Upper lobe of left lung (tissue), 6 donors: ENCODE measurements at regions not wholly inside any gene's neighbourhood (a gene's known extent, or its start where the extent isn't known, plus 50 kb on each side); places are given as distances from the start of the nearest gene placed in this dataset.
"Not testable (repeated sequence)": the region's sequence is repeated elsewhere in the genome, so short reads cannot be mapped to it uniquely, and the experiment has no call there.

Source experiments
- ATAC-seq, 2 donors: fragments of 200-7000 bp; cut with Tn5 transposase; one replicate each; pipeline ENCODE4 v1.9.1; 2022; ENCODE audit warnings: mild to moderate bottlenecking in 2 of 2, moderate library complexity in 2 of 2; ENCODE audit not compliant: low FRiP score in 2 of 2
- DNase-seq, 2 donors: peaks; one replicate each; pipeline ENCODE4 v3.0.0-alpha.2; 2019 to 2020
- H3K27ac ChIP-seq, 4 donors: fragments of 200-600 bp; sonication (generic); one replicate each; pipeline ENCODE4 v1.5.1; 2016 to 2019
- H3K27me3 ChIP-seq, 4 donors: fragments of 200-600 bp; sonication (generic); one replicate each; pipeline ENCODE4 v1.5.1; 2017 to 2019
- H3K36me3 ChIP-seq, 4 donors: fragments of 200-600 bp; sonication (generic); one replicate each; pipeline ENCODE4 v1.5.1; 2016 to 2019
- H3K4me1 ChIP-seq, 4 donors: fragments of 200-600 bp; sonication (generic); one replicate each; pipeline ENCODE4 v1.5.1; 2018 to 2019
- H3K4me3 ChIP-seq, 4 donors: fragments of 200-600 bp; sonication (generic); one replicate each; pipeline ENCODE4 v1.5.1; 2017 to 2019; ENCODE audit warnings: mild to moderate bottlenecking in 2 of 4, moderate library complexity in 1 of 4
- H3K9me3 ChIP-seq, 4 donors: fragments of 200-600 bp; sonication (generic); one replicate each; pipeline ENCODE4 v1.5.1; 2018 to 2019
- EP300 ChIP-seq, 4 donors: sonication (generic); formaldehyde crosslinking; IDR thresholded peaks; one replicate each; pipeline ENCODE4 v1.5.1; 2017; ENCODE audit warnings: antibody characterized with exemption in 4 of 4, control low read depth in 2 of 4
- POLR2A ChIP-seq, 4 donors: fragments of 450-650 bp; IDR thresholded peaks; one replicate each; pipeline ENCODE4 v1.5.1; 2016 to 2017; ENCODE audit warnings: antibody characterized with exemption in 4 of 4, mild to moderate bottlenecking in 2 of 4
- POLR2AphosphoS5 ChIP-seq, 2 donors: sonication (generic); formaldehyde crosslinking; IDR thresholded peaks; one replicate each; pipeline ENCODE4 v1.5.1; 2017; ENCODE audit warnings: antibody characterized with exemption in 2 of 2
- WGBS, 2 donors: methylation state at CpG; one replicate each; pipeline ENCODE4 v1.1.5; 2017 to 2018; 5-methylcytosine and 5-hydroxymethylcytosine counted together
- TF ChIP-seq, protein P1 (sequence below), 6 experiments: fragments of 450-650 bp in 4 of 6; fragments of 200-600 bp in 2 of 6; sonication (generic) in 2 of 6; IDR thresholded peaks; one replicate each; pipeline ENCODE4 v1.5.1; 2016 to 2019; ENCODE audit warnings: antibody characterized with exemption in 6 of 6
- donor health status: DM: no; HTN: no; CAD: no; lungs with moderate emphysema.
- donor health status: DM: no; HTN: yes; CAD: no; lungs with severe emphysema.

DNA sequence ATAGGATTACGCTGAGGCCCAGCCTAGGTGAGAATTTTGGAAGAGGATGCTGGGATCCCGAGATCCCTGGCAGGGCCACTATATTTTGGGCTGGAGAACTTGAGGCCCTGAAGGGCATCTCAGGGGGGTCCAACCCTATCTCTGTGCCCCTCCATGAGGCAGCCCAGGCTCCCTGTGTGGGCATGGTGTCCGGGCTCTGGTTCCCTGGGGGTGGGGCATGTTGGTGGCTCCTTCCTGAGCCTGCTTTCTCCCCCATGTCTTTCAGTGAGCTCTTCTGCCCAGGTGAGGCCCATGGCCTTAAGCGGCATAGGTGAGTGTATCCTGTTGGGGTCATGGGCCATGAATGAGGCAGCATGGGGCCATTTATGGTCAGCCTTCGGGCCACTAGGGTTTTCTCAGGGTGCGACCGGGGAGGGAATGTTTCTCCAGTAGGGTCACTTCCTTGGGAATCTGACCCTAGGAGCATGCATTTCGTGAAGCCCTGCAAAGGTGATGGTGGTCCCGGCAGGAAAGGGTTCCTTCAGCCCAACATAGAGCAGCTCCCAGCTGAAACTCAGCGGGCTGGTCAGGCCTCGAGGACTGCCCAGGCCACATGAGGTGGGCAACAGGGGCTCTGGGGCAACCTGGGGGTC, 191.3 kb downstream of the UBE3A start:
- peaks cover 0 to 82% (median 11%) of the 10 kb centered on the region in 4 donors for H3K9me3 ChIP-seq
- H3K4me1 ChIP-seq = no peaks in the 10 kb centered on the region
- ATAC-seq (no peak), DNase-seq (no peak)
- H3K4me3 ChIP-seq = no peak overlapping the region
- TF ChIP-seq EP300 (IDR thresholded peaks at IDR 0.05) = no peak
- TF ChIP-seq POLR2A (IDR thresholded peaks at IDR 0.05) = no peak
- TF ChIP-seq, protein P1, sequence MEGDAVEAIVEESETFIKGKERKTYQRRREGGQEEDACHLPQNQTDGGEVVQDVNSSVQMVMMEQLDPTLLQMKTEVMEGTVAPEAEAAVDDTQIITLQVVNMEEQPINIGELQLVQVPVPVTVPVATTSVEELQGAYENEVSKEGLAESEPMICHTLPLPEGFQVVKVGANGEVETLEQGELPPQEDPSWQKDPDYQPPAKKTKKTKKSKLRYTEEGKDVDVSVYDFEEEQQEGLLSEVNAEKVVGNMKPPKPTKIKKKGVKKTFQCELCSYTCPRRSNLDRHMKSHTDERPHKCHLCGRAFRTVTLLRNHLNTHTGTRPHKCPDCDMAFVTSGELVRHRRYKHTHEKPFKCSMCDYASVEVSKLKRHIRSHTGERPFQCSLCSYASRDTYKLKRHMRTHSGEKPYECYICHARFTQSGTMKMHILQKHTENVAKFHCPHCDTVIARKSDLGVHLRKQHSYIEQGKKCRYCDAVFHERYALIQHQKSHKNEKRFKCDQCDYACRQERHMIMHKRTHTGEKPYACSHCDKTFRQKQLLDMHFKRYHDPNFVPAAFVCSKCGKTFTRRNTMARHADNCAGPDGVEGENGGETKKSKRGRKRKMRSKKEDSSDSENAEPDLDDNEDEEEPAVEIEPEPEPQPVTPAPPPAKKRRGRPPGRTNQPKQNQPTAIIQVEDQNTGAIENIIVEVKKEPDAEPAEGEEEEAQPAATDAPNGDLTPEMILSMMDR (IDR thresholded peaks at IDR 0.05) = no peak
- no peak for TF ChIP-seq POLR2AphosphoS5 (IDR thresholded peaks at IDR 0.05)
- H3K27ac ChIP-seq = no peak overlapping the region
- no peaks in the 10 kb centered on the region for H3K27me3 ChIP-seq
- WGBS, 2 donors = 80 to 93% methylated on average over 1 to 9 of the region's 11 CpGs
- no peaks in the 10 kb centered on the region for H3K36me3 ChIP-seq

DNA sequence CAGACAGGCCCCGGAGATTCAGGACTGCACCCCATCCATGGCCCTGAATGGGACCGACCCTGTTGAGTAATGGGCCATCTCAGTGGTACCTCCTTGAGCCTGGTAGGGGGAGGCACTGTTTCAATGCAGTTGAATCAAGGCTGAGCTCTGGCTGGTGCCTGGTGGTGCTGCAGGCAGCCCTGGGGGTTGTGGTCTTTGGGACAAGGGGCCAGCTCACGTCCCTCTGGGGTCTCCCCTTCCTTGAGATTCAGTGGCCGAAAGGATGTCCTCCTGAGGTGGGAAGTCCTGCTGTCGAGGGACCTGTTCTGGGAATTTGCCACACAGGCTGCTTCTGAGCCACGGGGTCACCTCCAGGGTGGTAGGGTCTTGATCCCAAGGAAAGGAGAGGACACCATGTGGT, 190.7 kb downstream of the UBE3A start:
- not testable (repeated sequence) for H3K4me3 ChIP-seq, H3K36me3 ChIP-seq, H3K4me1 ChIP-seq, ATAC-seq, DNase-seq, H3K27me3 ChIP-seq, H3K27ac ChIP-seq
- 84% methylated on average over 4 of the region's 6 CpGs; no CpG with 5 or more reads in 1 of the 2 donors for WGBS, 2 donors
- peaks cover 0 to 80% (median 12%) of the 10 kb centered on the region in 4 donors for H3K9me3 ChIP-seq

DNA sequence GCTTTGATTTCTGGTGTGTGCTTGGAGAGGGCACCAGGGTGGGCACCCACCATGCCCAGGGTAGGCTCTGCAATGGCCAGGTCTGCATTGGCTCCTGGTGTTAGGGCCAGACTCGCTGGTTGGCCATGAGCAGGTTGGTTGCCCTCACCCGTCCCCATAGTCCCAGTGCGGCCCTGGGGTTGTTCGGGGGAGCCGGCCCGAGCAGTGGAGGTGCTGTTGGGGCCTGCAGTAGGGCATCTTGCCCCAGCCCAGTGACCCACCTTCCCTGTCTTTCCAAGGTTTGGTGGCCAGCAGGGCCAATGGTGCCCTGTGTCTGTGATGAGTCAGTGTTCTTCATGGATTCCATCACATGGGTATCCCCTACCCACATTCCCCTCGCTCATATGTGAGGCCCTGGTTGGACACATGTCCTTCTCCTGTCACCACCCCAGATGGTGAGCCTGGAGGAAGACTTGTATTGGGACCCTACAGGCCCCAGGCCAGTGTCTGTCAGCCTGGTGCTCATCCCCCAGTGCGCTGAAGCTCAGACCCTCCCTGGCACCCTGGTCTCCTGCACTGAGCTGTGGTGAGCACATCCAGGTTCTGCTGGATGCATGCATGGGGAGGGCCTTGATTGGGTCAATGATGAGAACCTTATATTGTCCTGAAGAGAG, 190.1 kb downstream of the UBE3A start:
- peaks cover 0 to 80% (median 13%) of the 10 kb centered on the region in 4 donors for H3K9me3 ChIP-seq
- TF ChIP-seq POLR2AphosphoS5 (IDR thresholded peaks at IDR 0.05) (no peak), EP300 (IDR thresholded peaks at IDR 0.05) (no peak), POLR2A (IDR thresholded peaks at IDR 0.05) (no peak)
- TF ChIP-seq, protein P1 (IDR thresholded peaks at IDR 0.05) = no peak
- H3K27ac ChIP-seq = no peak overlapping the region
- DNase-seq (peak in 1 of 2 donors; percentile 13), ATAC-seq (no peak)
- WGBS, 2 donors = 79 to 86% methylated on average over 6 to 8 of the region's 8 CpGs
- H3K4me3 ChIP-seq = no peak overlapping the region
- no peaks in the 10 kb centered on the region for H3K36me3 ChIP-seq
- H3K27me3 ChIP-seq = no peaks in the 10 kb centered on the region
- H3K4me1 ChIP-seq = no peaks in the 10 kb centered on the region

DNA sequence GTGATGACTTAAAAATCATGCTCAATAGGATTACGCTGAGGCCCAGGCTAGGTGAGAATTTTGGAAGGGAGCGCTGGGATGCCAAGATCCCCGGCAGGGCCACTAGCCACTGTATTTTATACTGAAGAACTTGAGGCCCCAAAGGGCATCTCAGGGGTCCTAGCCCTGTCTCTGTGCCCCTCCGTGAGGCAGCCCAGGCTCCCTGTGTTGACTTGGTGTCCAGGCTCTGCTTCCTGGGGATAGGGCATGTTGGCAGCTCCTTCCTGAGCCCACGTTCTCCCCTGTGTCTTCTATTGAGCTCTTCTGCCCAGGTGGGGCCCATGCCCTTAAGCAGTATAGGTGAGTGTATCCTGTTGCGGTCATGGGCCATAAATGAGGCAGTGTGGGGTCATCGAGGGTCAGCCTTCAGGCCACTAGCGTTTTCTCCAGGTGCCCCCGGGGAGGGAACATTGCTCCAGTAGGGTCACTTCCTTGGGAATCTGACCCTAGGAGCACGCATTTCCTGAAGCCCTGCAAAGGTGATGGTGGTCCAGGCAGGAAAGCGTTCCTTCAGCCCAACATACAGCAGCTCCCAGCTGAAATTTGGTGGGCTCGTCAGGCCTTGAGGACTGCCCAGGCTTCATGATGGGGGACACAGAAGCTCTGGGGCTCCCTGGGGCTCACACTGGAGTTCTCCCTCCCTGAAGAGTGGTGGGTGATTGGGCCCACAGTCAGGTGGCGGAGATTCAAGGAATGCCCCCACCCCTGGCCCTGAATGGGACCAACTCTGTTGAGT, 189.4 kb downstream of the UBE3A start:
- H3K36me3 ChIP-seq = no peaks in the 10 kb centered on the region
- H3K9me3 ChIP-seq = peaks cover 0 to 84% (median 13%) of the 10 kb centered on the region in 4 donors
- no peaks in the 10 kb centered on the region for H3K4me1 ChIP-seq
- H3K4me3 ChIP-seq = no peak overlapping the region
- TF ChIP-seq, protein P1 (IDR thresholded peaks at IDR 0.05) = no peak
- TF ChIP-seq POLR2A (IDR thresholded peaks at IDR 0.05) (no peak), EP300 (IDR thresholded peaks at IDR 0.05) (no peak), POLR2AphosphoS5 (IDR thresholded peaks at IDR 0.05) (no peak)
- ATAC-seq = no peak
- no peak overlapping the region for H3K27ac ChIP-seq
- WGBS, 2 donors = 82% methylated on average over 8 to 13 of the region's 13 CpGs
- DNase-seq = no peak
- H3K27me3 ChIP-seq = no peaks in the 10 kb centered on the region

DNA sequence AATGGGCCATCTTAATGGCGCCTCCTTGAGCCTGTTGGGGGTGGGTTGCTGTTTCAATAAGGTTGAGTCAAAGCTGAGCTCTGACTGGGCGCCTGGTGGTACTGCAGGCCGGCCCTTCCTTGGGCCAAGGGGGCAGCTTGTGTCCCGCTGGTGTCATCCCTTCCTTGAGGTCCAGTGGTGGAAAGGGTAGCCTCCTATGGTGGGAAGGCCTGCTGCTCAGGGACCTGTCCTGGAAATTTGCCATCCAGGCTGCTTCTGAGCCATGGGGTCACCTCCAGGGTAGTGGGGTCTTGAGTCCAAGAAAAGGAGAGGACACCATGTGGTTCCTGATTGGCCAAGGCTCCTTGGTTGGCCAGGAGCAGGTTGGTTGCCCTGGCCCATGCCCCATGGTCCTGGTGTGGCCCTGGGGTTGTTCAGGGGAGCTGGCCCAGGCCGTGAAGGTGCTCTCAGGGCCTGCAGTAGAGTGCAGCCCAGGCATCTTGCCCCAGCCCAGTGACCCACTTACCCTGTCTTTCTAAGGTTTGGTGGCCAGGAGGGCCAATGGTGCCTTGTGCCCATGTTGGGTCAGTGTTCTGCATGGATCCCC, 188.7 kb downstream of the UBE3A start:
- H3K27ac ChIP-seq = no peak overlapping the region
- DNase-seq (no peak), ATAC-seq (no peak)
- peaks cover 0 to 87% (median 13%) of the 10 kb centered on the region in 4 donors for H3K9me3 ChIP-seq
- H3K27me3 ChIP-seq = no peaks in the 10 kb centered on the region
- WGBS, 2 donors = 50 to 69% methylated on average over 1 to 3 of the region's 5 CpGs
- TF ChIP-seq POLR2A (IDR thresholded peaks at IDR 0.05) = no peak
- no peak for TF ChIP-seq POLR2AphosphoS5 (IDR thresholded peaks at IDR 0.05)
- TF ChIP-seq, protein P1 (IDR thresholded peaks at IDR 0.05) = no peak
- no peak for TF ChIP-seq EP300 (IDR thresholded peaks at IDR 0.05)
- no peaks in the 10 kb centered on the region for H3K4me1 ChIP-seq
- no peaks in the 10 kb centered on the region for H3K36me3 ChIP-seq
- no peak overlapping the region for H3K4me3 ChIP-seq
